GM18951 (cell line): ENCODE measurements at regions not wholly inside any gene's neighbourhood (a gene's known extent, or its start where the extent isn't known, plus 50 kb on each side); places are given as distances from the start of the nearest gene placed in this dataset.

Experiments used
- POLR2A ChIP-seq: IDR thresholded peaks from 4 replicates; pipeline ENCODE4 v1.6.1; 2011; ENCODE audit warnings: mild to moderate bottlenecking; ENCODE audit not compliant: insufficient read length, insufficient read depth; ENCODE audit errors: extremely low read depth
- in situ Hi-C: fragments of 300-500 bp; cut with MboI; formaldehyde crosslinking; loops from one replicate; pipeline ENCODE4 v1.12.0; 2022; ENCODE audit warnings: low sequenced_read_pairs, mixed read lengths, inconsistent platforms; ENCODE audit not compliant: unreplicated experiment

DNA sequence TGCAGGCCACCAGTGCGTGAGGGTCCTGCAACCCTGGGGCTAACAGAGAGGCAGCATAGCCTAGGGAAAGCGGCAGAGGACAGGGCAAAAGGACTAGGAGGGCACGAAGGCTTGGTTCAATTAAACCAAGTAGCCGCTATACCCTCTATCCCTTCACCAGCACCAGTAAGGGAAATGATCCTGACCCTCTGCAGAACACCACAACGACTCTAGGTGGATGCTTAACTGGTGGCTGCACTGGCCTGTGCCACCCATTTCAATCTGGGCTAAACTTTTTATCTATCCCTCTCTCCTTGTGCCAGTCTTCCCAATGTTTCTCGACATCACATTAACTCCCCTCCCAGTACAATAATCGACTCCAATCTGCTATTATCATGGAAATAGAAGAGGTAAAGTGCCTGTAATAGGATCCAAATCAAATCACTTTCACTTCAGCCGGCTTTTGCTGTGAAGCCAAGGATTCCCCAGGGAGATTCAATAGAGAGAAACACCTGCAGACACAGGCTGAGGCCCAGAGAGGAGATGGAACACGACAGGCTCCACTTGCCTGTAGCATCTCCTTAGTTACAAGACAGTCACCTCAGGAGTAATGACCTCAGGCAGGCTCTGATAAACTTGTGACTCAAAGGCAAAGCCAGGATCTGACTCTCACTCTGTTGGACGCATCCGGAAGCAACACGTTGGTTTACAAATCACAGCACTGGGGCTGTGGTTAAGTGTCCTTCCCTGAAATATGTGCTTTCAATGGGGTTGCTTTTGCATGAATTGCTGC is 791.6 kb upstream of the ARRDC4 start:
- in situ Hi-C loops = no loop called here
- TF ChIP-seq POLR2A = no peak

DNA sequence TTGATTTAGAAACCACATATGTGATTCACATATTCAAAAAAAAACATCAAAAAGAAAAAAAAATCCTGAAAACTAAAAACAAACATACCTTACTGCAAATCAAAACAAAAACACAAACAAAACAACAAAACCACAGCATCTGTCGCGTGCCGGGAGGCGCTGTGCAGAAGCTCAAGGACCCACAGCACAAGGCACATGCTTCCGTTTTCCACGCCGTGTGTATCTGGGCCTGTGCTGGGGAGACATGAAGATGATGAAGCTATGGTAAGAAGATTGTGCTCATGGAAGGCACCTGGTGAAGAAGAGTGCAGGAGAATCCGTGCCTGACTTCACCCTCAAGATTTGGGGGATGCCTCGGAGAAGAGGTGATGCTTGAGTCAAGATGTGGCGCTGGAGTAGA is 788.9 kb upstream of the ARRDC4 start:
- in situ Hi-C loops = no loop called here
- no peak for TF ChIP-seq POLR2A

DNA sequence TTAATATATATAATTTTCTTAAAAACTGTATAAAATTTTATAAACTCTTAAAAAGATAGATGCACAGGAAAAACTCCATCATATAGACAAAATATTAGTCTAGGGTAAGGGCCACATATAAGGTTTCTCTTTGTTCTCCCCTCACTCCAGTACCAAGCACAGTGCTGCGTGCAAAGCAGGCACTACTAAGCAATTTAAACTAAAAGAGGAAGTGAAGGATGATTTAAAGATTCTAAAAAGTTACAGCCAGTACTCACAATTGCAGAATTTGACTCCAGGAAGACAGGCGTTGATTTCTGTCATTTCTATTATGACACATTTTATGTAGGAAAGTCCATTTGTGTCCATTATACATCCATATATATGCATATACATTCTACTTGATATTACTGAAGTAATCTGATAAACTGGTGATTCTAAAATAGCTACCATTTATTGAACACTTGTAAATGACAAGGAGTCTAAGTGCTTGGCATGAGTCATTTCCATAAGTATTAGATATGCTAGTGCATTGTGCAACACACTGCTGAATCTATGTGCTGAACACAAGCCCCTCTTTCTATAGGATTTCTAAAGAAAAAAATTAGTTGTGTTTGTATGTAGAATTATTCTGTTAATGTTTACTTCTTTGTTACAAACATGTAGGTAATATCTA is 785.5 kb upstream of the ARRDC4 start:
- no peak for TF ChIP-seq POLR2A
- in situ Hi-C loops = no loop called here

DNA sequence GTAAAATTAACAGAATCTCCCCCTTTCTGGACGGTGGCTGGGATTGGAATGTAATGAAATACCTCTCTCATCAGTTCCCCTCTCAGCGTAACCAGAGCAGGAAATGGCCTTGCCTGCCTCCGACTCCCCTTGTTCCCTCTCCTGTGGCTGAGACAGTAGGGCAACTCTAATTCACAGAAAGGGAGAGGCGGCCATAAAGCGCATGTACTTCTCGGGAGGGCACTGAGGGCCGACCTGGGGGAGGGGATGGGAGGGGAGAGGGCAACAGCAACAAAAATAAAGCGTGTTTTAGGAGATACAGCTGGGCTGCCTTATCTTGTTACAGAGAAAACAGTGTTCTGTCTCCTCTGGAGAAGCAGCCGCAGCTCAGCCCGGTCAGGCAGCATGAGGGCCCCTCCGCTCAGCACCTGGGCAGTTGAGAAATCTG is 783.3 kb upstream of the ARRDC4 start:
- TF ChIP-seq POLR2A = no peak
- in situ Hi-C loops = no loop called here

GRCh38 chr15:97182581-97182980 is 777.9 kb upstream of the ARRDC4 start:
- in situ Hi-C loops = no loop called here
- TF ChIP-seq POLR2A = no peak

DNA sequence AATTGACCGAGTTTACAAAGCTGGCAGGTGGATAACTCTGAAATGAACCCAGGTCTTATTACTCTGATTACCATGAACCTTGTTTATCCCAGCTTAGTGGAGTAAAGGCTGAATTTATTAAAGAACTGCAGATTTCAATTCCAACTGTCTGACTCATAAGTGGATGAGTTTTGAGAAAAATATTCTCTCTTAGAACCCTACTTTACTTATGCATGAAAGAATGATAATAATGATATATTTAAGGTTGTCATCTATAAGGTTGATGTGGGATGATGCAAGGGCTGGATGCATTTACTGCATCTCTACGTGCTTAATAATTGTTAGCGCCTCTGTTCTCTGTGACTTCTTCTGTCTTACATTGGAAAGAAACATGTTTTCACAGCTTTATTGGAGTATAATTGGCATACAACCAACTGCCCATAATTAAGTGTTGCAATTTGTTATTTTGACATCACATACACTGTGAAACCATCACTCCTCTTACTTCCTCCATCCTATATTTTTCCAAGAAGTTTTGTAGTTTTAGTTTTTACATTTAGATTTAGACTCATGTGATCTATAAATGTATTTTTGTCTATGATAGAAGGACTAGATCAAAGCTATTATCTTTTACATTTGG is 771.2 kb upstream of the ARRDC4 start:
- TF ChIP-seq POLR2A = no peak
- in situ Hi-C loops = no loop called here

DNA sequence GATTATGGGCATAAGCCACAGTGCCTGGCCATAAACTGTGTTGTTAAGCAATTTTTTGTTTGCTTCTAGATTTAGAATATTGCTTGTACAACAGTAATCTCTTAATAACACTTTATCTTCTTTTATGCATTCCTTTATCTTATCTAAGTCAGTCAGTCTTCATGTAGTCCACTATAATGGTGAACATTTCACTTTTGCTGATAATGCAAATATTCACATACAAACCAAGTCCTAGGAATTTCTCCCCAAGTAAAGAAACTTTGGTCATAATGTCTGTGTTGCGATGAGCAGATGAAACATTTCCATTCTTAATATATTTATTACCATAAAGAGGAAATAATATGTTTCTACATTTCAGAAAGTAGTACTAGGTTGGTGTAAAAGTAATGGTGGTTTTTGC is 765.8 kb upstream of the ARRDC4 start:
- in situ Hi-C loops = no loop called here
- no peak for TF ChIP-seq POLR2A

DNA sequence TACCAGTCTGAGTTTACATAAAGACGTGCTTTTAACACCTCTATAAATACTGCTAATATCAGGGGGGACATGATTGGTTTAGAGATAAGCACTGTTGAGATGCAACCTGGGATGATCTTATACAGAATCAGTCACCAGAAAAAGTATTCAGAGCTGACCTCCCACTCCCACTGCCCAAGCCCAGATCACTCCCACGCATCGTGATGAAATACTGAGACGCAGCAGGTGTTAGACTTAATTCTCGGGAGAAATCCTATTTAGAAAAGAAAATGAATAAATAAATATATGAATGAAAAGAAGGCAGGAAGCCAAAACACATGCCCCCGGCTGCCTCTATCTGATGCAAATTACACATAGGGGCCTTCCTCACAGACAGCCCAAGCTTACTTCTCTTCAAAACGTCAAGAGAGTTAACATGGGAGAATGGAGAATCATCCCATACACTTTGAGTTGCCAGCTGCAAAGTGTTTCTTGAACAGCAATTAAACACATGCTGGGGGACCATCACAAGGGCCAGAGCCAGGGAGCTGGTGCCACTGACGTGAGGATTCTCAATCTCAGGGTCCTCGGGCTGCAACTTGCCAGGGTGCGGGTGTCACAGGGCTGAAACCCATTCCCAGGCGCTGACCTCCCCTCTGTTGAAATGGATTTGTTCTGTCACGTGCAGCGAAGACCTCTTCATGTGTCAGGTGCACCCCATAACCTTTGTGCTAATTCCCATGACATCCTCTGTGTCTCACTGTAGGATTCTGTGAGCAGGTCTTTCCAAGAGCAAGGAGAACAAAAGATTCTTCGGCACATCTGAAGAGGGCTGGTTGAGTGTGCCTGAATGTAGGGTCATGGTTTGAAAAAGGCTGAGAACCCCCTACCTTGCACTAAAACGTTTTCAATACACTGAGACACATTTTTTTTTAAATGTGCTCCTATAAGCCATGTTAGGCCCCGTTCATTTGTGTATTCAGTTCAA is 764.2 kb upstream of the ARRDC4 start:
- no peak for TF ChIP-seq POLR2A
- in situ Hi-C loops = no loop called here

- TF ChIP-seq POLR2A = no peak
- in situ Hi-C loops = no loop called here
Observed at GRCh38 chr15:97199393-97200051, 761.0 kb upstream of the ARRDC4 start.

DNA sequence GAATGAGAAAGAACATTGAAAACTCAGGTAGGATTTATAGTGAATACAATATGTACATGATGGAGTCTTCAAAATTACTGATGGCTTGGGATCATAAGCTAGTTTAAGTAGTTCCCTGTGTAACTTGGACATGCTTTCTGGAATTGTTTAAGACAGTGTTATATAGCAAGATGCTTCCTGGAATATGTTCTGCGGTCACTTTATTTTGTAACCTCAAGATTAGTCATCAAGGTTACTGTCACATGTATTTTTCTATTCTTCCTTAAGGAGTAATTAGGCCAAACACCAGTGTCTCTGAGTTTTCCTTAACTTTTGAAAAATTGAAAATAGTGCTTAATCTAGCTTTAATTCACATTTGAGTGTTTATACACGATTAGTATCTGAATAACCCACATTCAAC is 760.3 kb upstream of the ARRDC4 start:
- TF ChIP-seq POLR2A = no peak
- in situ Hi-C loops = no loop called here

- TF ChIP-seq POLR2A = no peak
- in situ Hi-C loops = no loop called here
Observed at GRCh38 chr15:97210277-97210676, 750.2 kb upstream of the ARRDC4 start.

DNA sequence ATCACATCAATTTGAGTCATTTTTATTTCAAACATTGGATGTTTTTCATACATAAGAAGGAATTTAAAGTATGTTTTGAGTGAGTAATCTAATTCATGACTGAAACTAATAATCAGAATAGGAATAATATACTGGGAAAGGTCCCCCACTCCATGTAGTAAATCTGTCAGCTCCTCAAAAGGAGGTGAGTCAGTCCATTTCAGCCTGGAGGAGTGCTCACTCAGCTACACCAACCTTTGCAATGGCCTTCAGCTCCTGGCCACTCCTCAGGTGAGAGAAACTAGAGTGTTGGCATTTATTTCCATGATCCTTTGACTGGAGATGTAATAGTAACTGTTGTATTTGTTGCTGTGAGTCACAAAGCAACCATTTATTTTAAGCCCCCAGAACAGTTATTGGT is 744.9 kb upstream of the ARRDC4 start:
- no peak for TF ChIP-seq POLR2A
- in situ Hi-C loops = no loop called here
